K562 (cell line): ENCODE measurements at regions not wholly inside any gene's neighbourhood (a gene's known extent, or its start where the extent isn't known, plus 50 kb on each side); places are given as distances from the start of the nearest gene placed in this dataset.

Experiments
- BCOR ChIP-seq: fragments of 450-650 bp; IDR thresholded peaks from 2 replicates; pipeline ENCODE4 v1.6.1; 2016
- BRCA1 ChIP-seq, 2 experiments: fragments of 450-650 bp in 1 of 2; sonication (generic) in 1 of 2; formaldehyde crosslinking in 1 of 2; IDR thresholded peaks; 2 replicates each; pipeline versions ENCODE4 v1.5.0 to v1.6.1; 2017 to 2020; ENCODE audit warnings: mild to moderate bottlenecking in 1 of 2, missing genetic modification reagents in 1 of 2
- CBFA2T2 ChIP-seq: fragments of 450-650 bp; conservative IDR thresholded peaks from 2 replicates; pipeline ENCODE4 v1.6.1; 2017; ENCODE audit warnings: mild to moderate bottlenecking
- CREM ChIP-seq: IDR thresholded peaks from 2 replicates; pipeline ENCODE4 v1.6.1; 2014; ENCODE audit warnings: antibody characterized with exemption, low read depth
- MYC ChIP-seq, 2 experiments: fragments of 250-450 bp in 1 of 2; sonication (Bioruptor Pico) in 1 of 2; IDR thresholded peaks; 2 replicates each; pipeline versions ENCODE4 v1.5.1 to v1.6.1; 2012 to 2021; ENCODE audit warnings: low read depth in 2 of 2, borderline replicate concordance in 1 of 2, improper control_type of control experiment in 1 of 2, low read length in 1 of 2, mild to moderate bottlenecking in 1 of 2, moderate library complexity in 1 of 2
- STAT5B ChIP-seq: fragments of 250-450 bp; sonication (Bioruptor Pico); IDR thresholded peaks from 2 replicates; pipeline ENCODE4 v1.8.0; 2021; ENCODE audit warnings: mild to moderate bottlenecking, inconsistent platforms
- ZNF41 ChIP-seq: fragments of 250-450 bp; sonication (Bioruptor Pico); conservative IDR thresholded peaks from 2 replicates; pipeline ENCODE4 v1.4.0; 2020; ENCODE audit warnings: mild to moderate bottlenecking
- TF ChIP-seq, protein P1 (sequence below): fragments of 200-800 bp; sonication (Bioruptor generic); IDR thresholded peaks from 2 replicates; pipeline ENCODE4 v1.6.1; 2016; ENCODE audit warnings: missing genetic modification characterization, missing compliant biosample characterization
- TF ChIP-seq, protein P2 (sequence below): fragments of 450-650 bp; formaldehyde crosslinking; IDR thresholded peaks from 2 replicates; pipeline ENCODE4 v1.4.0; 2020; ENCODE audit warnings: mild to moderate bottlenecking, mixed read lengths
- TF ChIP-seq, protein P3 (sequence below), 2 experiments: fragments of 150-350 bp in 1 of 2; IDR thresholded peaks; 2 replicates each; pipeline ENCODE4 v1.6.1; 2012 to 2016; ENCODE audit warnings: low read depth in 2 of 2, low read length in 2 of 2, mild to moderate bottlenecking in 1 of 2, moderate library complexity in 1 of 2
- TF ChIP-seq, protein P4 (sequence below): fragments of 250-450 bp; sonication (Bioruptor Pico); IDR thresholded peaks from 2 replicates; pipeline ENCODE4 v1.8.0; 2022; ENCODE audit warnings: moderate library complexity, mild to moderate bottlenecking, inconsistent platforms

DNA sequence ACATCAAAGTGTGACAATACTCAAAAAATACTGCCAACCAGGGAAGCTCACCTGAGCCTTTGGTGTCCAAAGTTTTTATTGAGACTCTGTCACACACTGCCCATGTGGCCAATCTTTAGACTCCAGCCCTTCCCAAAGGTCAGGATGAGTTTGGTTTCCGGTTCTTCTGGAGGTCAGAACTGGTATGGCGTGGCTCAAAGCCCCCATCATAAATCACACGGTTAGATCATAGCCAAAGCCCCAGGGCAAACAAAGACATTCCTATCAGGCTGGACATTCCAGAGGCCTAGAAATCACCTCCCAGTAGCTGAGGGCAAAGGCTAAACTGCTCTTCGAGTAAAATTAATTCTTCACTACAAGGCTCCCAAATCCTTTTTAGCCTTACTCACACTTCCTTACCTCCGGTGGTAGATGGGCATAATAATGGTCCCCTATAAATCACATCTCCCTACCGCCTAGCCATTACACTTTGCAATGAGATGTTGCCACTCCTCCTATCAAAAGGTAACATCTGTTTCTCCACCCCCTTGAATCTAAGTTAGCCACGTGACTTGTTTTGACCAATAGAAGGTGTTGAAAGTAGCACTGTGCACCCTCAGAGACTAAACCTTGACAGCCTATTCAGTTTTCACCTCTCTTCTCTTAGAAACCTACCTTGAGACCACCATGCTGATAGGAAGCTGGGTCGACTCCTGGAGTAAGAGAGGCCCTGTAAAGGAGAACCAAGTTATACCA, 137.8 kb upstream of the DUSP21 start (continued):
- TF ChIP-seq, protein P1, sequence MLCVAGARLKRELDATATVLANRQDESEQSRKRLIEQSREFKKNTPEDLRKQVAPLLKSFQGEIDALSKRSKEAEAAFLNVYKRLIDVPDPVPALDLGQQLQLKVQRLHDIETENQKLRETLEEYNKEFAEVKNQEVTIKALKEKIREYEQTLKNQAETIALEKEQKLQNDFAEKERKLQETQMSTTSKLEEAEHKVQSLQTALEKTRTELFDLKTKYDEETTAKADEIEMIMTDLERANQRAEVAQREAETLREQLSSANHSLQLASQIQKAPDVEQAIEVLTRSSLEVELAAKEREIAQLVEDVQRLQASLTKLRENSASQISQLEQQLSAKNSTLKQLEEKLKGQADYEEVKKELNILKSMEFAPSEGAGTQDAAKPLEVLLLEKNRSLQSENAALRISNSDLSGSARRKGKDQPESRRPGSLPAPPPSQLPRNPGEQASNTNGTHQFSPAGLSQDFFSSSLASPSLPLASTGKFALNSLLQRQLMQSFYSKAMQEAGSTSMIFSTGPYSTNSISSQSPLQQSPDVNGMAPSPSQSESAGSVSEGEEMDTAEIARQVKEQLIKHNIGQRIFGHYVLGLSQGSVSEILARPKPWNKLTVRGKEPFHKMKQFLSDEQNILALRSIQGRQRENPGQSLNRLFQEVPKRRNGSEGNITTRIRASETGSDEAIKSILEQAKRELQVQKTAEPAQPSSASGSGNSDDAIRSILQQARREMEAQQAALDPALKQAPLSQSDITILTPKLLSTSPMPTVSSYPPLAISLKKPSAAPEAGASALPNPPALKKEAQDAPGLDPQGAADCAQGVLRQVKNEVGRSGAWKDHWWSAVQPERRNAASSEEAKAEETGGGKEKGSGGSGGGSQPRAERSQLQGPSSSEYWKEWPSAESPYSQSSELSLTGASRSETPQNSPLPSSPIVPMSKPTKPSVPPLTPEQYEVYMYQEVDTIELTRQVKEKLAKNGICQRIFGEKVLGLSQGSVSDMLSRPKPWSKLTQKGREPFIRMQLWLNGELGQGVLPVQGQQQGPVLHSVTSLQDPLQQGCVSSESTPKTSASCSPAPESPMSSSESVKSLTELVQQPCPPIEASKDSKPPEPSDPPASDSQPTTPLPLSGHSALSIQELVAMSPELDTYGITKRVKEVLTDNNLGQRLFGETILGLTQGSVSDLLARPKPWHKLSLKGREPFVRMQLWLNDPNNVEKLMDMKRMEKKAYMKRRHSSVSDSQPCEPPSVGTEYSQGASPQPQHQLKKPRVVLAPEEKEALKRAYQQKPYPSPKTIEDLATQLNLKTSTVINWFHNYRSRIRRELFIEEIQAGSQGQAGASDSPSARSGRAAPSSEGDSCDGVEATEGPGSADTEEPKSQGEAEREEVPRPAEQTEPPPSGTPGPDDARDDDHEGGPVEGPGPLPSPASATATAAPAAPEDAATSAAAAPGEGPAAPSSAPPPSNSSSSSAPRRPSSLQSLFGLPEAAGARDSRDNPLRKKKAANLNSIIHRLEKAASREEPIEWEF (CRISPR knock-in tag): no peak
- TF ChIP-seq BCOR (no peak), CBFA2T2 (peak; percentile 21; the same call in 1 of the 2 replicates), CREM (no peak), BRCA1 (IDR thresholded peaks at IDR 0.05) (no peak), BRCA1 (CRISPR knock-in tag; IDR thresholded peaks at IDR 0.05) (no peak), ZNF41 (CRISPR knock-in tag) (no peak), STAT5B (CRISPR knock-in tag) (no peak), MYC (IDR thresholded peaks at IDR 0.05; ENCODE audit: low read depth, low read length) (no peak), MYC (CRISPR knock-in tag; IDR thresholded peaks at IDR 0.05; ENCODE audit: borderline replicate concordance, low read depth) (no peak)
- TF ChIP-seq, protein P2, sequence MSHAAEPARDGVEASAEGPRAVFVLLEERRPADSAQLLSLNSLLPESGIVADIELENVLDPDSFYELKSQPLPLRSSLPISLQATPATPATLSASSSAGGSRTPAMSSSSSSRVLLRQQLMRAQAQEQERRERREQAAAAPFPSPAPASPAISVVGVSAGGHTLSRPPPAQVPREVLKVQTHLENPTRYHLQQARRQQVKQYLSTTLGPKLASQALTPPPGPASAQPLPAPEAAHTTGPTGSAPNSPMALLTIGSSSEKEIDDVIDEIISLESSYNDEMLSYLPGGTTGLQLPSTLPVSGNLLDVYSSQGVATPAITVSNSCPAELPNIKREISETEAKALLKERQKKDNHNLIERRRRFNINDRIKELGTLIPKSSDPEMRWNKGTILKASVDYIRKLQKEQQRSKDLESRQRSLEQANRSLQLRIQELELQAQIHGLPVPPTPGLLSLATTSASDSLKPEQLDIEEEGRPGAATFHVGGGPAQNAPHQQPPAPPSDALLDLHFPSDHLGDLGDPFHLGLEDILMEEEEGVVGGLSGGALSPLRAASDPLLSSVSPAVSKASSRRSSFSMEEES (CRISPR knock-in tag): peak; percentile 57
- TF ChIP-seq, protein P3, sequence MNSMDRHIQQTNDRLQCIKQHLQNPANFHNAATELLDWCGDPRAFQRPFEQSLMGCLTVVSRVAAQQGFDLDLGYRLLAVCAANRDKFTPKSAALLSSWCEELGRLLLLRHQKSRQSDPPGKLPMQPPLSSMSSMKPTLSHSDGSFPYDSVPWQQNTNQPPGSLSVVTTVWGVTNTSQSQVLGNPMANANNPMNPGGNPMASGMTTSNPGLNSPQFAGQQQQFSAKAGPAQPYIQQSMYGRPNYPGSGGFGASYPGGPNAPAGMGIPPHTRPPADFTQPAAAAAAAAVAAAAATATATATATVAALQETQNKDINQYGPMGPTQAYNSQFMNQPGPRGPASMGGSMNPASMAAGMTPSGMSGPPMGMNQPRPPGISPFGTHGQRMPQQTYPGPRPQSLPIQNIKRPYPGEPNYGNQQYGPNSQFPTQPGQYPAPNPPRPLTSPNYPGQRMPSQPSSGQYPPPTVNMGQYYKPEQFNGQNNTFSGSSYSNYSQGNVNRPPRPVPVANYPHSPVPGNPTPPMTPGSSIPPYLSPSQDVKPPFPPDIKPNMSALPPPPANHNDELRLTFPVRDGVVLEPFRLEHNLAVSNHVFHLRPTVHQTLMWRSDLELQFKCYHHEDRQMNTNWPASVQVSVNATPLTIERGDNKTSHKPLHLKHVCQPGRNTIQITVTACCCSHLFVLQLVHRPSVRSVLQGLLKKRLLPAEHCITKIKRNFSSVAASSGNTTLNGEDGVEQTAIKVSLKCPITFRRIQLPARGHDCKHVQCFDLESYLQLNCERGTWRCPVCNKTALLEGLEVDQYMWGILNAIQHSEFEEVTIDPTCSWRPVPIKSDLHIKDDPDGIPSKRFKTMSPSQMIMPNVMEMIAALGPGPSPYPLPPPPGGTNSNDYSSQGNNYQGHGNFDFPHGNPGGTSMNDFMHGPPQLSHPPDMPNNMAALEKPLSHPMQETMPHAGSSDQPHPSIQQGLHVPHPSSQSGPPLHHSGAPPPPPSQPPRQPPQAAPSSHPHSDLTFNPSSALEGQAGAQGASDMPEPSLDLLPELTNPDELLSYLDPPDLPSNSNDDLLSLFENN (IDR thresholded peaks at IDR 0.05; ENCODE audit: low read depth in 2 of 2, low read length in 2 of 2): no peak
- TF ChIP-seq, protein P4, sequence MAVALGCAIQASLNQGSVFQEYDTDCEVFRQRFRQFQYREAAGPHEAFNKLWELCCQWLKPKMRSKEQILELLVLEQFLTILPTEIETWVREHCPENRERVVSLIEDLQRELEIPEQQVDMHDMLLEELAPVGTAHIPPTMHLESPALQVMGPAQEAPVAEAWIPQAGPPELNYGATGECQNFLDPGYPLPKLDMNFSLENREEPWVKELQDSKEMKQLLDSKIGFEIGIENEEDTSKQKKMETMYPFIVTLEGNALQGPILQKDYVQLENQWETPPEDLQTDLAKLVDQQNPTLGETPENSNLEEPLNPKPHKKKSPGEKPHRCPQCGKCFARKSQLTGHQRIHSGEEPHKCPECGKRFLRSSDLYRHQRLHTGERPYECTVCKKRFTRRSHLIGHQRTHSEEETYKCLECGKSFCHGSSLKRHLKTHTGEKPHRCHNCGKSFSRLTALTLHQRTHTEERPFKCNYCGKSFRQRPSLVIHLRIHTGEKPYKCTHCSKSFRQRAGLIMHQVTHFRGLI (CRISPR knock-in tag): no peak
